H1 (cell line): ENCODE measurements at regions not wholly inside any gene's neighbourhood (a gene's known extent, or its start where the extent isn't known, plus 50 kb on each side); places are given as distances from the start of the nearest gene placed in this dataset.

Experiments used
- CHD2 ChIP-seq: IDR thresholded peaks from 2 replicates; pipeline ENCODE4 v1.6.1; 2012; ENCODE audit warnings: low read length, improper control_type of control experiment
- TF ChIP-seq, protein P1 (sequence below), 3 experiments: IDR thresholded peaks; 1 replicate in 2 of 3; 2 replicates in 1 of 3; pipeline versions ENCODE4 v1.5.1 to v1.6.1; 2011; ENCODE audit warnings: low read length in 3 of 3, mild to moderate bottlenecking in 3 of 3, inconsistent platforms in 2 of 3, low read depth in 1 of 3, moderate library complexity in 1 of 3; ENCODE audit not compliant: insufficient read depth in 1 of 3; ENCODE audit errors: control extremely low read depth in 1 of 3

DNA sequence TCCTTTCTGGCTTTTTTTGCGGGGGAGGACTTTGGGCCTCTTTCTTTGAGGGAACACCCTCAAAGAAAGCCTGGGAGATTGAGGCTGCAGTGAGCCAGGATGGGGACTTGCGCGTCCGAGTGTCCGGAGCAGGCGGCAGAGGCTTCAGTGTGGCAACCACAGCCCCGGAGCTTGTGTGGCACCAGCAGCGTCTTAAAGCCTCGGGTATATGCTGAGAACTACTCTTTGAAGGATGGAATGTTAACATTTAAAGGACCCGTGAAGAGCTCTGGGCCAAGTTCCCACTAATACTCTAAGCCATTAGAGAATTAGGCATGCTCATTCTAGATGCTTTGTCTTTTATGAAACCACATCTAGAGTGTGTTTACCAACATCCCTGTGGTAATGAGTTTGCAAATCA, 168.2 kb downstream of the SEPTIN7 start:
- TF ChIP-seq, protein P1, sequence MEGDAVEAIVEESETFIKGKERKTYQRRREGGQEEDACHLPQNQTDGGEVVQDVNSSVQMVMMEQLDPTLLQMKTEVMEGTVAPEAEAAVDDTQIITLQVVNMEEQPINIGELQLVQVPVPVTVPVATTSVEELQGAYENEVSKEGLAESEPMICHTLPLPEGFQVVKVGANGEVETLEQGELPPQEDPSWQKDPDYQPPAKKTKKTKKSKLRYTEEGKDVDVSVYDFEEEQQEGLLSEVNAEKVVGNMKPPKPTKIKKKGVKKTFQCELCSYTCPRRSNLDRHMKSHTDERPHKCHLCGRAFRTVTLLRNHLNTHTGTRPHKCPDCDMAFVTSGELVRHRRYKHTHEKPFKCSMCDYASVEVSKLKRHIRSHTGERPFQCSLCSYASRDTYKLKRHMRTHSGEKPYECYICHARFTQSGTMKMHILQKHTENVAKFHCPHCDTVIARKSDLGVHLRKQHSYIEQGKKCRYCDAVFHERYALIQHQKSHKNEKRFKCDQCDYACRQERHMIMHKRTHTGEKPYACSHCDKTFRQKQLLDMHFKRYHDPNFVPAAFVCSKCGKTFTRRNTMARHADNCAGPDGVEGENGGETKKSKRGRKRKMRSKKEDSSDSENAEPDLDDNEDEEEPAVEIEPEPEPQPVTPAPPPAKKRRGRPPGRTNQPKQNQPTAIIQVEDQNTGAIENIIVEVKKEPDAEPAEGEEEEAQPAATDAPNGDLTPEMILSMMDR (IDR thresholded peaks at IDR 0.05; ENCODE audit: control extremely low read depth in 1 of 3, insufficient read depth in 1 of 3, low read depth in 1 of 3, low read length in 3 of 3), result no peak
- no peak for TF ChIP-seq CHD2
